HUES6 (cell line): ENCODE measurements at regions not wholly inside any gene's neighbourhood (a gene's known extent, or its start where the extent isn't known, plus 50 kb on each side); places are given as distances from the start of the nearest gene placed in this dataset.
"Not testable (repeated sequence)": the region's sequence is repeated elsewhere in the genome, so short reads cannot be mapped to it uniquely, and the experiment has no call there.

Experiments used
- H3K27ac ChIP-seq: 2 replicates; pipeline ENCODE4 v1.7.0; 2013; ENCODE audit warnings: low read depth, mild to moderate bottlenecking, low read length, inconsistent platforms
- H3K27me3 ChIP-seq: 2 replicates; pipeline ENCODE4 v1.6.1; 2013; ENCODE audit warnings: low read length; ENCODE audit not compliant: control insufficient read depth, insufficient read depth
- H3K36me3 ChIP-seq: 2 replicates; pipeline ENCODE4 v1.6.1; 2013; ENCODE audit warnings: low read length; ENCODE audit not compliant: control insufficient read depth, insufficient read depth
- H3K4me1 ChIP-seq: 2 replicates; pipeline ENCODE4 v1.6.1; 2013; ENCODE audit warnings: low read length; ENCODE audit not compliant: control insufficient read depth, insufficient read depth
- H3K4me3 ChIP-seq: 2 replicates; pipeline ENCODE4 v1.5.1; 2013; ENCODE audit warnings: low read depth, low read length
- H3K9ac ChIP-seq: one replicate; pipeline ENCODE4 v1.6.1; 2013; ENCODE audit warnings: mild to moderate bottlenecking, low read length
- H3K9me3 ChIP-seq: 2 replicates; pipeline ENCODE4 v1.6.1; 2013; ENCODE audit warnings: low read depth, low read length; ENCODE audit not compliant: control insufficient read depth, insufficient read depth

DNA sequence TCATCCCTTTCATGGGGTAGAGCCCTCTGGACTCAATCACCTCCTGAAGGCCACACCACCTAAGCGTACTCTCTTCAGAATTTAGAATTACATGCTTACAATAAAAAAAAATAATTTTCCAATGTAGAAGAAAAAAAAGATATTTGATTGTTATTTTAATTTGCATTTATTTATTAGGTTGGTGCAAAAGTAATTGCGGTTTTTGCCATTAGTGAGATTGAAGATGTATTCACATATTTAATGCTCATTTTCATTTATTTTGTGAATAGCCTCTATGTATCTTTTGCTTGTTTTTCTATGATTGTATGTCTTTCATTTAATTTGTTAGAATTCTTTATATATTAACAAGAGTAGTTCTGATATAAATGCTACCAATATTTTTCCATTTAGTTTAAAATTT lies 220.5 kb downstream of the RND3 start:
- H3K9me3 ChIP-seq: no peaks in the 10 kb centered on the region
- no peaks in the 10 kb centered on the region for H3K27me3 ChIP-seq
- H3K4me3 ChIP-seq: no peak overlapping the region
- no peaks in the 10 kb centered on the region for H3K36me3 ChIP-seq
- H3K27ac ChIP-seq: no peak overlapping the region
- H3K9ac ChIP-seq: no peak overlapping the region
- 0 out of 2 replicates have a peak, but pooled peaks cover 7% of the 10 kb centered on the region for H3K4me1 ChIP-seq

DNA sequence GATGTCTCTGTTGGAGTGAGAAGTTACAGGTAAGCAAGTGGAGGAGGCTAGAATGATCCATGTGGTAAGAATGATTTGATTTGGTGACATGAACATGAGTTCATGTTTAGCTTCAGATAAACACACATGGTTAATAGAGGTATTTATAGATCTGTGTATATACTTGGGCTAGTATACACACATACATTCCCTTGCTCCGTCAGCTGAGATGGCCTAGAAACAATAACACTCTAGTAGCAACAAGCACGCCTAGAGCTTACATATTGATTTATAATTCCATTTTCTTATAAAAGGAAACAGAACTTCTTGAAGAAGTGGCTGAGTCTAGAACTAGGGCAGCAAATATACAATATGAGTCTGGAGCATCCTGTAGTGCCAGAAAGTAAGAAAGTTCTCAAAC lies 223.0 kb downstream of the RND3 start:
- peaks cover 7% of the 10 kb centered on the region; the same call in 1 of the 2 replicates for H3K4me1 ChIP-seq
- no peak overlapping the region for H3K27ac ChIP-seq
- H3K36me3 ChIP-seq: no peaks in the 10 kb centered on the region
- H3K9ac ChIP-seq: no peak overlapping the region
- no peaks in the 10 kb centered on the region for H3K9me3 ChIP-seq
- no peaks in the 10 kb centered on the region for H3K27me3 ChIP-seq
- H3K4me3 ChIP-seq: no peak overlapping the region

DNA sequence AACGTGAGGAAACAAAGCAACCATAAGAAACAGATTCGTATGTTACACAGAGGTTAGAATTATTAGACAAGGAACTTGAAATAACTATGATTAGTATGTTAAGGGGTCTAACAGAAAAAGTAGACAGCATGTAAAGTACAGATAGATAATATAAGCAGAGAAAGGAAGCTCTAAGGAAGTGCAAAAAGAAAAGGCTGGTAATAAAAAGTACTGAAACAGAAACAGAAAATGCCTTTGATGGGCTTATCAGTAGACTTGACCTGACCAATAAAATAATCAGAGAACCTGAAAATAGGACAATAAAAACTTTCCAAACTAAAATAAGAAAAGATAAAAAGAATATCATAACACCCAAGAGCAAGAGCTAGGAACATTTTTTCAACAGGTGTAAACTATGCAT lies 225.8 kb downstream of the RND3 start:
- Histone ChIP-seq H3K27ac (no peak overlapping the region), H3K4me3 (no peak overlapping the region), H3K9me3 (no peaks in the 10 kb centered on the region), H3K9ac (no peak overlapping the region), H3K36me3 (no peaks in the 10 kb centered on the region), H3K4me1 (no peaks in the 10 kb centered on the region; the same call in 1 of the 2 replicates), H3K27me3 (no peaks in the 10 kb centered on the region)

DNA sequence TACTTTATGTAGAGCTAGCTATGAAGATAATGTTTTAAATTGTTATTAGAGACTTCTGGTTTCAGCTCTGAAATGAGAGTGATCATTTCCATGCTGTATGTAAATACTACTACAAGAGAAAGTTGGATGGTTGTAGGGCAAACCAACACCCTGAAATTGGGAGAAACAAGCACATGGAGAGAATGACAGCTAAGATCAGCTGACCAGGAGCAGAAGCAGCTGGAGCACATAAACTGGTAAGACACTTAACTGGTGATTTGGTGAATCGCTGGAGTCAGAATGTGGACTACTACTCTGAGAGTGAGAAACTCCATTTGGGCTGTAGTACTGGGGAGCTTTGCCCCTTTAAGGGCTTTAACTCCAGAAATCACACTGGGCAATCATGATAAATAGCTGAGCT lies 226.8 kb downstream of the RND3 start:
- no peak overlapping the region for H3K27ac ChIP-seq
- no peak overlapping the region for H3K9ac ChIP-seq
- H3K4me1 ChIP-seq: no peaks in the 10 kb centered on the region; the same call in 1 of the 2 replicates
- H3K4me3 ChIP-seq: no peak overlapping the region
- no peaks in the 10 kb centered on the region for H3K27me3 ChIP-seq
- no peaks in the 10 kb centered on the region for H3K9me3 ChIP-seq
- no peaks in the 10 kb centered on the region for H3K36me3 ChIP-seq

DNA sequence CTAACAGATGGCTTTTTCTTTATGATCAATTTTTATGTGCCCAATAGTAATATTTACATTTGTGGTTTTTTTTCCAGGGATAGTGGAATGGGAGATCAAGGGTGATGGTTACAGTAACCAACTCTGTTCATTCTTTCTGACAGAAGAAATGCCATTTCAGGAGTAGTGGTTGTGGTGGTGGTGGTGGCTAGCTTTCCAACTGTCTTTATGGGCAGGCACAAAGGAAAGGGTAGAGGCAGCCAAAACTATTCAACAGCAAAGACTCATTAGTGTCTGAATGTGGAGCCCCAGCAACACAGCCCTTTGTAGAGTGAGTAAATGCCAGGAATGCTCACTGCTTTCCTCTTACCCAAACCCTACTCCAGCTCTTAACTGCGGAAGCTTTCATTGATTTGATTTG lies 227.7 kb downstream of the RND3 start:
- Histone ChIP-seq H3K36me3 (no peaks in the 10 kb centered on the region), H3K4me1 (no peaks in the 10 kb centered on the region; the same call in 1 of the 2 replicates), H3K9me3 (no peaks in the 10 kb centered on the region)

DNA sequence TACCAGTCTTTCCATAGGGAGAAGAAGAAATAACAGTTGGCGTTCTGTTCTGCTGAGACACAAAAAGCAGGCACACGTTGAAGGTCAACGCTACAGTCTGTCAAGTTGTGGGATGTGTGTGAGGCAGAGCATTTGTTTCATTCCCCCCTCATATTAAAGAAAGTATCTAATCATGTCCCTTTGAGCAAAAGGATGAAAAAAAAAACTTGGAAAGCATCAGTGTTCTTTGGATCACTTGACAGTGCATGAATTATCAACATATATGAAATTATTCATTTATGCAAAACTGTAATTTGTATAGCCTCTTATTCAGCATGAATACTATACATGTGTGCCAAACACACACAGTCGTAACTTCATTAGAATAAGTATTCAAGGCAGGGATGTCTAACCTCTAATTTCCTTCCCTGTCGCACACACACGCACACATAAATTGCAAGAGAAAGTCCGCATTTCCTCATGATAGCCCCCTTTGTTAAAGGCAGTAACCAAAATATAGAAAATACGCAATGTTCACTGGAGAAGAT lies 228.6 kb downstream of the RND3 start:
- Histone ChIP-seq H3K4me3 (no peak overlapping the region), H3K27ac (no peak overlapping the region), H3K9me3 (no peaks in the 10 kb centered on the region), H3K27me3 (no peaks in the 10 kb centered on the region), H3K4me1 (no peaks in the 10 kb centered on the region; the same call in 1 of the 2 replicates), H3K36me3 (no peaks in the 10 kb centered on the region), H3K9ac (no peak overlapping the region)

More for the DNA sequence above, 227.7 kb downstream of the RND3 start:
- H3K4me3 ChIP-seq: no peak overlapping the region
- no peak overlapping the region for H3K9ac ChIP-seq
- no peaks in the 10 kb centered on the region for H3K27me3 ChIP-seq
- no peak overlapping the region for H3K27ac ChIP-seq

DNA sequence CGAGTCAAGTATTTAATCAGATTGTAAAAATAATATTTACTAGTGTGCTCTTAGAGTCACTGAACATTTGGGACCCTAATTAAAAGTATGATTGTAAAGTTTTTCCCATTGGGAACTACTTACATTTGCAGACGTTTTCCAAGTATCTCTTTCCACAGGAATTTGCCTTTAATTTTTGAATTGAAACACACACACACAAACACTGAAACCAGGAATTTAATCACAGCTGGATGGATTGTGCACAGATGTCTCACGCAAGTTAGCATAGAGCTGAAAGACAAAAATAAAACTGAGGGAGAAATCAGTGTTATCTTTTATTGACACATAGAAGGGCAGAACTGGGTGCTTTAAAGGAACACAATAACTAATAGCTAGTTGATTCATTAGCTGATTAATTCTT lies 230.7 kb downstream of the RND3 start:
- Histone ChIP-seq H3K27ac (no peak overlapping the region), H3K4me3 (no peak overlapping the region), H3K9me3 (no peaks in the 10 kb centered on the region), H3K36me3 (no peaks in the 10 kb centered on the region), H3K9ac (no peak overlapping the region), H3K4me1 (no peaks in the 10 kb centered on the region; the same call in 1 of the 2 replicates), H3K27me3 (no peaks in the 10 kb centered on the region)

- Histone ChIP-seq H3K27me3 (no peaks in the 10 kb centered on the region), H3K9me3 (no peaks in the 10 kb centered on the region), H3K36me3 (no peaks in the 10 kb centered on the region), H3K4me3 (no peak overlapping the region), H3K4me1 (no peaks in the 10 kb centered on the region; the same call in 1 of the 2 replicates), H3K9ac (no peak overlapping the region), H3K27ac (no peak overlapping the region)
Measured at GRCh38 chr2:150255528-150255927, 231.9 kb downstream of the RND3 start.

- H3K9me3 ChIP-seq, H3K4me3 ChIP-seq, H3K27me3 ChIP-seq, H3K4me1 ChIP-seq, H3K27ac ChIP-seq, H3K9ac ChIP-seq, H3K36me3 ChIP-seq: not testable (repeated sequence)
Measured at GRCh38 chr2:150249735-150250134, 237.7 kb downstream of the RND3 start.

DNA sequence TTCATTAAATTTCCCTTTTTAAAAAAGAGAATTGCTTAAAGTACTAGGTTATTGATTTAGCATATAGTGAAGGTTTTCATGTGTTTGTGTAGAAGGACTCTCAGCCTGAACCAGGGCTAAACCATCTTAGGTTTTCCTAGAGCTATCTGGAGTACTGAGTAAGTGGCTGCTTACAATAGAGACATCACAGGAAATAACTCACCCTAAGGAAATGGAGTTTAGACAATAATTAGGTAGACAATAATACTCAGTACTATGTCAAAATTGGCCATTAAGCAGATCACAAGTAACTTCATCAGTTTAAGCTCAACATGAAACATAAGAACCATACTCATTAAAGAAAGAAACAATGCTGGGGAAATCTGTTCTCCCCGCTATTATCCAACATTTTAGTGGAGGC lies 240.0 kb downstream of the RND3 start:
- Histone ChIP-seq H3K27ac (no peak overlapping the region), H3K36me3 (no peaks in the 10 kb centered on the region), H3K9ac (no peak overlapping the region), H3K4me1 (no peaks in the 10 kb centered on the region), H3K9me3 (peaks cover 3% of the 10 kb centered on the region; the same call in 1 of the 2 replicates), H3K27me3 (no peaks in the 10 kb centered on the region), H3K4me3 (no peak overlapping the region)

DNA sequence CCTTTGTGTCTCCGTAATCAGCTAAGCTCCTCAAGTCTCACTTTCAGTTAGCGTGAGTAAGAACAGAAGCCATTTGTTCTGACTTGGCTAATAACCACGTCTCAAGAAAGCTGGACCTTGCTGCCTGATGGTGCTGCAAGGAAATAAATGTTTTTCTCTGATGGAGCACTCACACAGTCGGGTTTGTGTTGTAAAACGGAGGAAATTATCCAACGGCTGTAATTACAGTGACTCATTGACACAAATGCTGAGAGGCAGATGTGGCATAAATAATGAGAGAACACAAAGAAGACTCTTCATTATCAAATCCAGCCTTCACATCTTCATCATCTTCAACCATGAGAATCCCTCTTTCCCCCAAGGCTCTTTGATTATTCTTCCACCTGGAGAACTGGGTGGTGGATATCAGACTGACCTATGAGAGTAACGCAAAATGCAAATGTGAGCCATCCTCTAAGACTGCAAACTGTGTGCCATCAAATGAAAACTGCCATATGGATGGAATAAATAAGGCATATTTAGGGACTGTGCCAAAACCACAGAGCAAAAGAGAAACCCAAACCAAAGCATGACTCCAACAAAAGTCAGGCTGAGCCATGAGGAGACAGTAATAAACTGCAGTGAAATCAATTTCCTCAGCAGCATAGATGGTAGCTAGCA lies 252.6 kb downstream of the RND3 start:
- H3K4me3 ChIP-seq: no peak overlapping the region
- no peaks in the 10 kb centered on the region for H3K9me3 ChIP-seq
- no peaks in the 10 kb centered on the region for H3K27me3 ChIP-seq
- H3K36me3 ChIP-seq: no peaks in the 10 kb centered on the region
- no peak overlapping the region for H3K9ac ChIP-seq
- H3K27ac ChIP-seq: no peak overlapping the region
- no peaks in the 10 kb centered on the region for H3K4me1 ChIP-seq
